Sigmoid colon (tissue), 4 donors: ENCODE measurements at regions not wholly inside any gene's neighbourhood (a gene's known extent, or its start where the extent isn't known, plus 50 kb on each side); places are given as distances from the start of the nearest gene placed in this dataset.

Experiments
- POLR2A ChIP-seq, 2 donors: fragments of 450-650 bp; IDR thresholded peaks; one replicate each; pipeline ENCODE4 v1.6.1; 2016; ENCODE audit warnings: antibody characterized with exemption in 2 of 2, mild to moderate bottlenecking in 2 of 2, moderate library complexity in 2 of 2
- POLR2AphosphoS5 ChIP-seq, 4 donors: sonication (generic); formaldehyde crosslinking; IDR thresholded peaks; one replicate each; pipeline ENCODE4 v1.6.1; 2017; ENCODE audit warnings: antibody characterized with exemption in 4 of 4
- TF ChIP-seq, protein P1 (sequence below), 4 experiments: fragments of 450-650 bp in 3 of 4; fragments of 200-600 bp in 1 of 4; IDR thresholded peaks; one replicate each; pipeline ENCODE4 v1.5.1; 2016 to 2019; ENCODE audit warnings: antibody characterized with exemption in 4 of 4, mild to moderate bottlenecking in 3 of 4, moderate library complexity in 2 of 4

DNA sequence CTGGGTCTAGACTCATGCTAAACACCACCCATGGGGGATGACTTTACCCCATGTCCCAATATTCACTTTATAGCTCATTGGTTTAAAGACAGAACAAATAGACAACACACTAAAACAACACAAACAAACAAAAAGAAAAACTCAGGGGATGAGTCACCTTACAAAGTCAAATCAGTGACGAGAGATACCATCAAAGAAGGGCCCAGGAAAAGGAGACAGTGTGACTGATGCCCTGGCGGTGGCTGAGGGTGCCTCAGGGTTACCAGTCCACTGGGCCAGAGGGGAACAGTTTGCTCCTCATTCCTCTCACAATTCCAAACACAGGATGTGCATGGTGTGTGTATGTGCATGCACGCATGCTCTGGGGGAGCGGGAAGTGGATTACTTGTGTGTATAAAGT lies 171.3 kb upstream of the PRKCQ start:
- TF ChIP-seq, protein P1, sequence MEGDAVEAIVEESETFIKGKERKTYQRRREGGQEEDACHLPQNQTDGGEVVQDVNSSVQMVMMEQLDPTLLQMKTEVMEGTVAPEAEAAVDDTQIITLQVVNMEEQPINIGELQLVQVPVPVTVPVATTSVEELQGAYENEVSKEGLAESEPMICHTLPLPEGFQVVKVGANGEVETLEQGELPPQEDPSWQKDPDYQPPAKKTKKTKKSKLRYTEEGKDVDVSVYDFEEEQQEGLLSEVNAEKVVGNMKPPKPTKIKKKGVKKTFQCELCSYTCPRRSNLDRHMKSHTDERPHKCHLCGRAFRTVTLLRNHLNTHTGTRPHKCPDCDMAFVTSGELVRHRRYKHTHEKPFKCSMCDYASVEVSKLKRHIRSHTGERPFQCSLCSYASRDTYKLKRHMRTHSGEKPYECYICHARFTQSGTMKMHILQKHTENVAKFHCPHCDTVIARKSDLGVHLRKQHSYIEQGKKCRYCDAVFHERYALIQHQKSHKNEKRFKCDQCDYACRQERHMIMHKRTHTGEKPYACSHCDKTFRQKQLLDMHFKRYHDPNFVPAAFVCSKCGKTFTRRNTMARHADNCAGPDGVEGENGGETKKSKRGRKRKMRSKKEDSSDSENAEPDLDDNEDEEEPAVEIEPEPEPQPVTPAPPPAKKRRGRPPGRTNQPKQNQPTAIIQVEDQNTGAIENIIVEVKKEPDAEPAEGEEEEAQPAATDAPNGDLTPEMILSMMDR (IDR thresholded peaks at IDR 0.05) = no peak
- TF ChIP-seq POLR2AphosphoS5 (IDR thresholded peaks at IDR 0.05) (no peak), POLR2A (IDR thresholded peaks at IDR 0.05) (no peak)
